H9 (cell line): ENCODE measurements at regions not wholly inside any gene's neighbourhood (a gene's known extent, or its start where the extent isn't known, plus 50 kb on each side); places are given as distances from the start of the nearest gene placed in this dataset.

ENCODE experiments used
- DNase-seq: peaks from one replicate; pipeline ENCODE4 v3.0.0-alpha.2; 2017
- H2AFZ ChIP-seq: one replicate; pipeline ENCODE4 v1.6.1; 2013; ENCODE audit warnings: mild to moderate bottlenecking, low read length, control low read depth, moderate library complexity
- H2AK5ac ChIP-seq: 2 replicates; pipeline ENCODE4 v1.6.1; 2013; ENCODE audit warnings: low read length, control low read depth, mixed read lengths; ENCODE audit not compliant: insufficient read length
- H2BK120ac ChIP-seq: one replicate; pipeline ENCODE4 v1.6.1; 2013; ENCODE audit warnings: low read depth, mild to moderate bottlenecking, low read length, control low read depth, inconsistent platforms; ENCODE audit not compliant: poor library complexity, severe bottlenecking
- H2BK12ac ChIP-seq: 2 replicates; pipeline ENCODE4 v1.6.1; 2013; ENCODE audit warnings: low read length, control low read depth, mixed read lengths, low read depth; ENCODE audit not compliant: insufficient read length
- H2BK15ac ChIP-seq: 2 replicates; pipeline ENCODE4 v1.6.1; 2013; ENCODE audit warnings: low read depth, low read length, control low read depth
- H2BK20ac ChIP-seq: one replicate; pipeline ENCODE4 v1.6.1; 2013; ENCODE audit warnings: low read depth, mild to moderate bottlenecking, low read length, control low read depth, inconsistent platforms; ENCODE audit not compliant: poor library complexity, severe bottlenecking
- H2BK5ac ChIP-seq: 2 replicates; pipeline ENCODE4 v1.6.1; 2013; ENCODE audit warnings: low read length, control low read depth, mixed read lengths; ENCODE audit not compliant: insufficient read length
- H3K14ac ChIP-seq: 2 replicates; pipeline ENCODE4 v1.6.1; 2013; ENCODE audit warnings: low read length, control low read depth; ENCODE audit not compliant: insufficient read depth
- H3K18ac ChIP-seq: 2 replicates; pipeline ENCODE4 v1.6.1; 2013; ENCODE audit warnings: low read depth, mild to moderate bottlenecking, mixed read lengths, low read length, control low read depth; ENCODE audit not compliant: insufficient read length
- H3K23ac ChIP-seq: 2 replicates; pipeline ENCODE4 v1.6.1; 2013; ENCODE audit warnings: low read length, control low read depth, mixed read lengths, low read depth; ENCODE audit not compliant: insufficient read length
- H3K23me2 ChIP-seq: 2 replicates; pipeline ENCODE4 v1.6.1; 2013; ENCODE audit warnings: low read depth, mild to moderate bottlenecking, mixed read lengths, low read length, control low read depth; ENCODE audit not compliant: insufficient read length, poor library complexity, severe bottlenecking
- H3K27ac ChIP-seq: 2 replicates; pipeline ENCODE4 v1.5.1; 2013; ENCODE audit warnings: low read length, control low read depth, mixed read lengths, low read depth; ENCODE audit not compliant: insufficient read length
- H3K27me3 ChIP-seq: 2 replicates; pipeline ENCODE4 v1.6.1; 2013; ENCODE audit warnings: low read length, control low read depth, inconsistent platforms; ENCODE audit not compliant: insufficient read depth
- H3K4ac ChIP-seq: 2 replicates; pipeline ENCODE4 v1.6.1; 2013; ENCODE audit warnings: low read depth, mild to moderate bottlenecking, control low read depth, inconsistent platforms, low read length, moderate library complexity
- H3K4me1 ChIP-seq: 2 replicates; pipeline ENCODE4 v1.6.1; 2013; ENCODE audit warnings: low read length, control low read depth, inconsistent platforms; ENCODE audit not compliant: insufficient read depth
- H3K4me2 ChIP-seq: 2 replicates; pipeline ENCODE4 v1.6.1; 2013; ENCODE audit warnings: low read length, control low read depth, mixed read lengths; ENCODE audit not compliant: insufficient read length, insufficient read depth
- H3K56ac ChIP-seq: 2 replicates; pipeline ENCODE4 v1.6.1; 2013; ENCODE audit warnings: low read depth, mild to moderate bottlenecking, mixed read lengths, low read length, control low read depth; ENCODE audit not compliant: insufficient read length
- H3K79me1 ChIP-seq: 2 replicates; pipeline ENCODE4 v1.6.1; 2013; ENCODE audit warnings: low read depth, mild to moderate bottlenecking, moderate library complexity, low read length, control low read depth, inconsistent platforms; ENCODE audit not compliant: insufficient read depth, poor library complexity, severe bottlenecking
- H3K79me2 ChIP-seq: 2 replicates; pipeline ENCODE4 v1.6.1; 2013; ENCODE audit warnings: low read length, control low read depth, inconsistent platforms; ENCODE audit not compliant: insufficient read depth
- H3K9ac ChIP-seq: 2 replicates; pipeline ENCODE4 v1.6.1; 2013; ENCODE audit warnings: low read length, control low read depth, mixed read lengths; ENCODE audit not compliant: insufficient read length; ENCODE audit errors: extremely low read depth
- H3K9me3 ChIP-seq: one replicate; pipeline ENCODE4 v1.6.1; 2013; ENCODE audit warnings: low read depth, low read length, inconsistent platforms; ENCODE audit not compliant: control insufficient read depth
- H3T11ph ChIP-seq: one replicate; pipeline ENCODE4 v1.6.1; 2013; ENCODE audit warnings: mild to moderate bottlenecking, low read length, control low read depth, inconsistent platforms
- H4K20me1 ChIP-seq: one replicate; pipeline ENCODE4 v1.6.1; 2013; ENCODE audit not compliant: control insufficient read depth, insufficient read length, insufficient read depth
- H4K5ac ChIP-seq: 2 replicates; pipeline ENCODE4 v1.6.1; 2013; ENCODE audit warnings: low read depth, mild to moderate bottlenecking, mixed read lengths, low read length, control low read depth; ENCODE audit not compliant: insufficient read length
- H4K8ac ChIP-seq: replicated peaks from 2 replicates; pipeline ENCODE4 v1.6.1; 2013; ENCODE audit warnings: low read length, control low read depth, mixed read lengths, low read depth; ENCODE audit not compliant: insufficient read length
- H4K91ac ChIP-seq: 2 replicates; pipeline ENCODE4 v1.6.1; 2013; ENCODE audit warnings: low read depth, mild to moderate bottlenecking, moderate library complexity, mixed read lengths, low read length, control low read depth; ENCODE audit not compliant: insufficient read length
- H3K27ac Mint-ChIP-seq, 3 experiments: 2 replicates in 2 of 3; 3 replicates in 1 of 3; pipeline ENCODE4 v1.8.0; 2020 to 2021; ENCODE audit warnings: mixed read lengths in 3 of 3, mild to moderate bottlenecking in 1 of 3, moderate library complexity in 1 of 3
- H3K27me3 Mint-ChIP-seq: 2 replicates; pipeline ENCODE4 v1.8.0; 2021; ENCODE audit warnings: low read depth, mild to moderate bottlenecking, moderate library complexity, mixed read lengths
- H3K36me3 Mint-ChIP-seq, 3 experiments: 2 replicates in 2 of 3; 3 replicates in 1 of 3; pipeline ENCODE4 v1.8.0; 2020 to 2021; ENCODE audit warnings: low read depth in 3 of 3, mixed read lengths in 3 of 3; ENCODE audit not compliant: insufficient read depth in 1 of 3
- H3K4me1 Mint-ChIP-seq, 2 experiments: 2 replicates each; pipeline ENCODE4 v1.8.0; 2020; ENCODE audit warnings: mixed read lengths in 2 of 2
- H3K4me3 Mint-ChIP-seq, 2 experiments: 2 replicates in 1 of 2; 3 replicates in 1 of 2; pipeline ENCODE4 v1.8.0; 2020 to 2021; ENCODE audit warnings: mild to moderate bottlenecking in 2 of 2, mixed read lengths in 2 of 2, moderate library complexity in 1 of 2
- H3K9me3 Mint-ChIP-seq, 2 experiments: 2 replicates in 1 of 2; 3 replicates in 1 of 2; pipeline ENCODE4 v1.8.0; 2020; ENCODE audit warnings: mild to moderate bottlenecking in 2 of 2, mixed read lengths in 2 of 2, moderate library complexity in 1 of 2
- CTCF ChIP-seq: fragments of 200-600 bp; sonication (generic); conservative IDR thresholded peaks from 3 replicates; pipeline ENCODE4 v1.8.0; 2021; ENCODE audit warnings: antibody characterized with exemption, mild to moderate bottlenecking
- WGBS: extraction: QIAGEN DNeasy Blood & Tissue Kit; methylation state at CpG from one replicate; pipeline ENCODE4 v1.1.7; 2013; ENCODE audit warnings: missing lambda C conversion rate, low lambda C conversion rate, mixed read lengths; ENCODE audit not compliant: insufficient read length; ENCODE audit errors: extremely low coverage; 5-methylcytosine and 5-hydroxymethylcytosine counted together

GRCh38 chr2:205882806-205883425 lies 200.6 kb downstream of the NRP2 start:
- Histone ChIP-seq H3K79me1 (no peaks in the 10 kb centered on the region), H3K56ac (no peak overlapping the region), H3K9ac (no peak overlapping the region), H2BK20ac (no peak overlapping the region), H2AFZ (no peak overlapping the region), H2BK5ac (no peak overlapping the region), H4K91ac (no peak overlapping the region), H3K4me1 (no peaks in the 10 kb centered on the region; the same call in 1 of the 2 replicates), H3K14ac (no peak overlapping the region), H3K4me2 (no peak overlapping the region), H2BK12ac (no peak overlapping the region), H3K4ac (no peak overlapping the region), H3K27me3 (no peaks in the 10 kb centered on the region), H3K18ac (no peak overlapping the region), H3K27ac (no peak overlapping the region), H2BK120ac (no peak overlapping the region), H2AK5ac (no peak overlapping the region), H2BK15ac (no peak overlapping the region), H3K23ac (no peak overlapping the region), H3K23me2 (no peaks in the 10 kb centered on the region), H3T11ph (no peak overlapping the region), H4K20me1 (no peaks in the 10 kb centered on the region), H3K9me3 (no peaks in the 10 kb centered on the region), H4K5ac (no peak overlapping the region), H4K8ac (no peak overlapping the region), H3K79me2 (no peaks in the 10 kb centered on the region)
- no peak for TF ChIP-seq CTCF
- H3K4me1 Mint-ChIP-seq, result peaks cover 16 to 30% of the 10 kb centered on the region in 2 experiments
- H3K27ac Mint-ChIP-seq, result no peak overlapping the region
- WGBS, result no CpG with 5 or more reads among the region's 6 CpGs
- no peak overlapping the region for H3K4me3 Mint-ChIP-seq
- peaks cover 2% of the 10 kb centered on the region; the same call in 1 of the 2 replicates for H3K27me3 Mint-ChIP-seq
- no peak for DNase-seq
- H3K9me3 Mint-ChIP-seq, result peaks cover 0 to 3% of the 10 kb centered on the region in 2 experiments; a peak in 1 of 5 replicates
- H3K36me3 Mint-ChIP-seq, result peaks cover 0 to 1% (median 0%) of the 10 kb centered on the region in 3 experiments; a peak in 1 of 7 replicates
